ENCODE measurements at regions not wholly inside any gene's neighbourhood (a gene's known extent, or its start where the extent isn't known, plus 50 kb on each side); places are given as distances from the start of the nearest gene placed in this dataset.

- TF ChIP-seq ZNF12 (CRISPR knock-in tag; IDR thresholded peaks at IDR 0.05) (no peak), DPF2 (CRISPR knock-in tag; IDR thresholded peaks at IDR 0.05; ENCODE audit: borderline replicate concordance, low read depth) (no peak), ZNF776 (CRISPR knock-in tag; IDR thresholded peaks at IDR 0.05) (no peak), E2F2 (CRISPR knock-in tag; IDR thresholded peaks at IDR 0.05; ENCODE audit: borderline replicate concordance) (no peak), SKIL (CRISPR knock-in tag; IDR thresholded peaks at IDR 0.05; ENCODE audit: borderline replicate concordance) (no peak), ZBTB20 (CRISPR knock-in tag; IDR thresholded peaks at IDR 0.05; ENCODE audit: borderline replicate concordance, low read depth) (no peak), ESRRA (CRISPR knock-in tag; IDR thresholded peaks at IDR 0.05; ENCODE audit: low read depth) (no peak), JUN (CRISPR knock-in tag; IDR thresholded peaks at IDR 0.05) (no peak), JUND (CRISPR knock-in tag; IDR thresholded peaks at IDR 0.05) (no peak), NR2F2 (IDR thresholded peaks at IDR 0.05; ENCODE audit: borderline replicate concordance, low read depth) (no peak), ZBTB43 (CRISPR knock-in tag; conservative IDR thresholded peaks at IDR 0.05) (no peak), ZNF781 (CRISPR knock-in tag; IDR thresholded peaks at IDR 0.05; ENCODE audit: borderline replicate concordance, not compliant biosample characterization) (no peak)
- TF ChIP-seq, protein P1, sequence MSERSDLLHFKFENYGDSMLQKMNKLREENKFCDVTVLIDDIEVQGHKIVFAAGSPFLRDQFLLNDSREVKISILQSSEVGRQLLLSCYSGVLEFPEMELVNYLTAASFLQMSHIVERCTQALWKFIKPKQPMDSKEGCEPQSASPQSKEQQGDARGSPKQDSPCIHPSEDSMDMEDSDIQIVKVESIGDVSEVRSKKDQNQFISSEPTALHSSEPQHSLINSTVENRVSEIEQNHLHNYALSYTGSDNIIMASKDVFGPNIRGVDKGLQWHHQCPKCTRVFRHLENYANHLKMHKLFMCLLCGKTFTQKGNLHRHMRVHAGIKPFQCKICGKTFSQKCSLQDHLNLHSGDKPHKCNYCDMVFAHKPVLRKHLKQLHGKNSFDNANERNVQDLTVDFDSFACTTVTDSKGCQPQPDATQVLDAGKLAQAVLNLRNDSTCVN (CRISPR knock-in tag; IDR thresholded peaks at IDR 0.05; ENCODE audit: borderline replicate concordance), result no peak
- TF ChIP-seq, protein P2, sequence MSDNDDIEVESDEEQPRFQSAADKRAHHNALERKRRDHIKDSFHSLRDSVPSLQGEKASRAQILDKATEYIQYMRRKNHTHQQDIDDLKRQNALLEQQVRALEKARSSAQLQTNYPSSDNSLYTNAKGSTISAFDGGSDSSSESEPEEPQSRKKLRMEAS (IDR thresholded peaks at IDR 0.05), result no peak
Observed at GRCh38 chr3:176395240-176395639, 802.0 kb downstream of the TBL1XR1 start.
